IPS-20b (cell line): ENCODE measurements at regions not wholly inside any gene's neighbourhood (a gene's known extent, or its start where the extent isn't known, plus 50 kb on each side); places are given as distances from the start of the nearest gene placed in this dataset.

ENCODE experiments used
- H3K27ac ChIP-seq: one replicate; pipeline ENCODE4 v1.5.1; 2013; ENCODE audit warnings: low read length
- H3K27me3 ChIP-seq: 2 replicates; pipeline ENCODE4 v1.6.1; 2013; ENCODE audit warnings: mild to moderate bottlenecking, low read length, inconsistent platforms; ENCODE audit not compliant: insufficient read depth
- H3K36me3 ChIP-seq: 2 replicates; pipeline ENCODE4 v1.6.1; 2013; ENCODE audit warnings: low read depth, mild to moderate bottlenecking, inconsistent platforms, low read length, moderate library complexity; ENCODE audit not compliant: insufficient read depth
- H3K4me1 ChIP-seq: 2 replicates; pipeline ENCODE4 v1.6.1; 2013; ENCODE audit warnings: mild to moderate bottlenecking, control low read depth, inconsistent platforms, low read length, moderate library complexity; ENCODE audit not compliant: insufficient read depth
- H3K4me3 ChIP-seq: 2 replicates; pipeline ENCODE4 v1.5.1; 2013; ENCODE audit warnings: mild to moderate bottlenecking, low read length, inconsistent platforms
- H3K9ac ChIP-seq: 2 replicates; pipeline ENCODE4 v1.6.1; 2013; ENCODE audit warnings: low read depth, mild to moderate bottlenecking, inconsistent platforms, low read length, moderate library complexity
- H3K9me3 ChIP-seq: 2 replicates; pipeline ENCODE4 v1.6.1; 2013; ENCODE audit warnings: mild to moderate bottlenecking, low read depth, low read length, inconsistent platforms; ENCODE audit not compliant: insufficient read depth

DNA sequence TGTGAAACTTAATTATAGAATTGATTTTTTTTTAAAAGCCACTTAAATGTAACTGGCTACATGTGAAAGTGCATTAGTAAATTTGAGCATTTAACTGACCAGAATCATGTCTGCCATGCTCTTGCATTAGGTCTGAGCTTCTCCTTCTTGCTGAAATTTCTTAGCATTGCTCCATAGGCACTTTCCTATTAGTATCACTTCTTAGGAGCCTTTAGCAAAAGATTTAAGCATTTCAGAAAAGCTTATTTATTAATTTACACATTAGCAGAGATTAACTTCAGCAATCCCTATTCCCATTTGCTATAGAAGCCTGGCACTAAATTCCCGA lies 211.0 kb downstream of the SNX18 start:
- H3K4me1 ChIP-seq, result no peaks in the 10 kb centered on the region
- no peak overlapping the region for H3K9ac ChIP-seq
- no peaks in the 10 kb centered on the region for H3K36me3 ChIP-seq
- no peak overlapping the region for H3K4me3 ChIP-seq
- no peaks in the 10 kb centered on the region for H3K27me3 ChIP-seq
- H3K27ac ChIP-seq, result no peak overlapping the region
- H3K9me3 ChIP-seq, result no peaks in the 10 kb centered on the region

- Histone ChIP-seq H3K4me3 (no peak overlapping the region), H3K9me3 (no peaks in the 10 kb centered on the region), H3K27ac (no peak overlapping the region), H3K9ac (no peak overlapping the region), H3K36me3 (no peaks in the 10 kb centered on the region), H3K27me3 (no peaks in the 10 kb centered on the region), H3K4me1 (no peaks in the 10 kb centered on the region)
Measured at GRCh38 chr5:54727874-54728587, 210.5 kb downstream of the SNX18 start.

GRCh38 chr5:54725391-54726280 lies 208.1 kb downstream of the SNX18 start:
- no peaks in the 10 kb centered on the region for H3K9me3 ChIP-seq
- no peaks in the 10 kb centered on the region for H3K36me3 ChIP-seq
- H3K27ac ChIP-seq, result no peak overlapping the region
- H3K27me3 ChIP-seq, result no peaks in the 10 kb centered on the region
- H3K4me3 ChIP-seq, result no peak overlapping the region
- H3K4me1 ChIP-seq, result no peaks in the 10 kb centered on the region
- H3K9ac ChIP-seq, result no peak overlapping the region

DNA sequence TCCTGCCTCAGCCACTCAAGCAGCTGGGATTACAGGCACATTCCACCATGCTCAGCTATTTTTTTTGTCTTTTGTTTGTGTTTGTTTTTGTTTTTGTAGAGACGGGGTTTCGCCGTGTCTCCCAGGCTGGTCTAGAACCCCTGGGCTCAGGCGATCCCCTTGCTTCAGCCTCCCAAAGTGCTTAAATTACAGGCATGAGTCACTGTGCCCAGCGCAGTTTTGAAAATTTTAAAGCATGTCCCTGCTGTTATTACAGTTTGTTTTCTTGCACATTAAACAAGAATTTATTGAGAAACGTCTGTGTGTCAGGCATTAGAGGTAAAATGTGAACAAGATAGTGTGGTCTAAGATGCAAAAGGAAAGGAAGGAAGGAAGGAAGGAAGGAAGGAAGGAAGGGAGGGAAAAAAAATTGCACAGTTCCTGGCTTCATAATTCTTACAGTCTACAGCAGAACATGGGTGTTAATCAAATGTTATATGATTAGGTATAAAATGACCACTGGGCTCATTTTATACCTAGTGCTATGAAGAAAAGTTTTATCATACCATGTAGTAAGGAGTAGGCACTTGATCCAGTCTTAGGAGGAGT lies 205.4 kb downstream of the SNX18 start:
- Histone ChIP-seq H3K9me3 (no peaks in the 10 kb centered on the region), H3K4me3 (no peak overlapping the region), H3K4me1 (no peaks in the 10 kb centered on the region), H3K27ac (no peak overlapping the region), H3K9ac (no peak overlapping the region), H3K27me3 (no peaks in the 10 kb centered on the region), H3K36me3 (no peaks in the 10 kb centered on the region)

GRCh38 chr5:54721951-54722654 lies 204.5 kb downstream of the SNX18 start:
- Histone ChIP-seq H3K9me3 (no peaks in the 10 kb centered on the region), H3K9ac (no peak overlapping the region), H3K27me3 (no peaks in the 10 kb centered on the region), H3K4me3 (no peak overlapping the region), H3K27ac (no peak overlapping the region), H3K4me1 (no peaks in the 10 kb centered on the region), H3K36me3 (no peaks in the 10 kb centered on the region)

GRCh38 chr5:54721116-54721515 lies 203.6 kb downstream of the SNX18 start:
- H3K4me3 ChIP-seq, result no peak overlapping the region
- H3K9me3 ChIP-seq, result no peaks in the 10 kb centered on the region
- no peak overlapping the region for H3K27ac ChIP-seq
- no peaks in the 10 kb centered on the region for H3K4me1 ChIP-seq
- no peaks in the 10 kb centered on the region for H3K36me3 ChIP-seq
- H3K27me3 ChIP-seq, result no peaks in the 10 kb centered on the region
- no peak overlapping the region for H3K9ac ChIP-seq

DNA sequence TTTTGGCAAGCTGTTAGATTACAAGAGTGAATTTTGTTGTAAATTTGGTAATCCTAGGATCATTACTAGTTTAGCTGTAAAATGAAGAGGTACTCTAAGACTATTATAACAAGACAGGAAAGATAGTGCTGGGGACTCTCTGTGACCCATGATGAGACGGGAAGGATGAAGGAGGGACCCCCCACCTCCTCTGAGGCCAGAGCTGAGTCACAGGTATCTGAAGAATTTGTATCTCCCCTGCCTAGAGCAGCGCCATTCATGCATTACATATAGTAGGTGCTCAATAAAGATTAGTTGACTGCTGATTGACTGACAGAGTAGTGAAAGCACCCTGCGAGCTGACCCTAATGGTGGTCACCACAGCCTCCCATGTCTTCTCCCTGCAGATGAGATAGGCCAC lies 202.8 kb downstream of the SNX18 start:
- no peaks in the 10 kb centered on the region for H3K27me3 ChIP-seq
- no peak overlapping the region for H3K27ac ChIP-seq

DNA sequence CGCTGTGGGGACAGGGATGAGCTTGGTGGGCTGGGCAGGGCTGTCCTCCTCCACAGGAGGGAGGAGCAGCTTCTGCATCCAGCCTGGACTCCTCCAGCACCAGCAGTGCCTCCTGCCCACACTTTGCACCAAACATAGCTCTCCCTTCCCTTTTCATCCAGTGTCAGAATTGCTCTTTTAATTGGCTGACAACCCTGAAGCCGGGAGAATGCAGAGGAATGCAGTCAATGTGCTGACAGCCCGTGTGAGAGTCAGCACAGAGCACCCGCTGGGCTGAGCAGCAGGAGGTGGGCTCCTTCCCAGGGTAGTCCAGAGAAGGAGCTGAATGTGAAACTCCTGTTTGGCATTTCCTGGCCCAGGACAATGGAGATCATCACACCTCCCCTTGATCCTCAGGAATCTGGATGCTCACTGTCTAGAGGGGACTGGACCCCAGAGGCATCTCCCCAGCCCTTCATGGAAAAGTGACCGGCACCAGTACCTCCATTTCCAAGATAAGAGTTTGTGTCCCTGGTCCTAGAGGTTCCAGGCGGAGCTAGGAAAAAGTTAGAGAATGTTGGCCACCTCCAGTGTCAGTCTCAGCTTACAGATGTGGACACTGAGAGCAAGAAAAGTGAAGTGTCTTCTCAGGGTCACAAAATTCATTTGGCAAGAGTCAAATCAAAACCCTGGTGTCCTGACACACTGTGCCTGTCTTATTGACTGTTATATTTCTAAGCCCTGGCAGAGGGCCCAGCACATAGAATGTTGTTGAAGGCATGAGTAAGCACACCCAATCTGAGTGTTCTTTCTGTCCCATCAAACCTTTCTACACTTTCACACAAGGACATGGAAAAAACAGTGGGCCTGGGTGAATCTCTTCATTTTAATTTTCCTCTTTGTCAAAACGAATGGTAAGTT lies 202.1 kb downstream of the SNX18 start:
- Histone ChIP-seq H3K9me3 (no peaks in the 10 kb centered on the region), H3K4me1 (no peaks in the 10 kb centered on the region), H3K27ac (no peak overlapping the region), H3K27me3 (no peaks in the 10 kb centered on the region), H3K4me3 (no peak overlapping the region), H3K9ac (no peak overlapping the region), H3K36me3 (no peaks in the 10 kb centered on the region)

More for the DNA sequence above, 202.8 kb downstream of the SNX18 start:
- Histone ChIP-seq H3K9ac (no peak overlapping the region), H3K9me3 (no peaks in the 10 kb centered on the region), H3K4me1 (no peaks in the 10 kb centered on the region), H3K4me3 (no peak overlapping the region), H3K36me3 (no peaks in the 10 kb centered on the region)

- no peak overlapping the region for H3K27ac ChIP-seq
Measured at GRCh38 chr5:54718656-54719055, 201.1 kb downstream of the SNX18 start.

GRCh38 chr5:54717870-54718269 lies 200.3 kb downstream of the SNX18 start:
- no peak overlapping the region for H3K27ac ChIP-seq
- no peaks in the 10 kb centered on the region for H3K9me3 ChIP-seq
- no peaks in the 10 kb centered on the region for H3K36me3 ChIP-seq
- no peak overlapping the region for H3K9ac ChIP-seq
- H3K4me1 ChIP-seq, result no peaks in the 10 kb centered on the region
- H3K27me3 ChIP-seq, result no peaks in the 10 kb centered on the region
- no peak overlapping the region for H3K4me3 ChIP-seq

More at GRCh38 chr5:54718656-54719055, 201.1 kb downstream of the SNX18 start:
- no peaks in the 10 kb centered on the region for H3K27me3 ChIP-seq
- H3K4me1 ChIP-seq, result no peaks in the 10 kb centered on the region
- no peak overlapping the region for H3K4me3 ChIP-seq
- H3K36me3 ChIP-seq, result no peaks in the 10 kb centered on the region
- H3K9me3 ChIP-seq, result no peaks in the 10 kb centered on the region
- no peak overlapping the region for H3K9ac ChIP-seq

- Histone ChIP-seq H3K27ac (no peak overlapping the region), H3K4me3 (no peak overlapping the region), H3K36me3 (no peaks in the 10 kb centered on the region), H3K4me1 (no peaks in the 10 kb centered on the region), H3K9me3 (no peaks in the 10 kb centered on the region), H3K9ac (no peak overlapping the region), H3K27me3 (no peaks in the 10 kb centered on the region)
Measured at GRCh38 chr5:54717459-54717858, 199.9 kb downstream of the SNX18 start.
